ENCODE measurements at regions not wholly inside any gene's neighbourhood (a gene's known extent, or its start where the extent isn't known, plus 50 kb on each side); places are given as distances from the start of the nearest gene placed in this dataset.
"Not testable (repeated sequence)": the region's sequence is repeated elsewhere in the genome, so short reads cannot be mapped to it uniquely, and the experiment has no call there.

DNA sequence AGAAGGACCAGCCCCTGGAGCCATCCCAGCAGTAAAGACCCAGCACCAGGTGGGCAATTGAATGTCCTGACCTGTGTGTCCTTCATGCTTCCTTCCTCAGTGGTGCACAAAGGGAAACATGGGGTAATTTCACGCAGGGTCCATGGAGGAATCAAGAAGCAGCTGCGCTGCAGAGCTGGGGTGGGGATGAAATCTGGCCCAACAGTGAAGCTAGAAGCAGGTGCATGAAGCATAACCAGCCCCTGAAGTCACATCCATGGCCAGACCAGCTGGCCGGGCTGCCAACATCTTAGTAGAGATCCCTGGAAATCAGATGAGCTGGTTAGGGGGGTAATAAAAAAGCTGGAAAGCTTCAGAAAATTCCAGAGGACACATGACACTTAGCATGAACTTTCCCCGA is 646.7 kb upstream of the DEFB115 start:
- DNase-seq (ENCODE audit: low spot score), result no peak
- TF ChIP-seq CTCF (IDR thresholded peaks at IDR 0.05; ENCODE audit: borderline replicate concordance, control extremely low read depth, extremely low read depth, insufficient read depth, missing control alignments), result no peak
- in situ Hi-C loops (cut with MboI; ENCODE audit: low sequenced_read_pairs, unreplicated experiment), result no loop called here

DNA sequence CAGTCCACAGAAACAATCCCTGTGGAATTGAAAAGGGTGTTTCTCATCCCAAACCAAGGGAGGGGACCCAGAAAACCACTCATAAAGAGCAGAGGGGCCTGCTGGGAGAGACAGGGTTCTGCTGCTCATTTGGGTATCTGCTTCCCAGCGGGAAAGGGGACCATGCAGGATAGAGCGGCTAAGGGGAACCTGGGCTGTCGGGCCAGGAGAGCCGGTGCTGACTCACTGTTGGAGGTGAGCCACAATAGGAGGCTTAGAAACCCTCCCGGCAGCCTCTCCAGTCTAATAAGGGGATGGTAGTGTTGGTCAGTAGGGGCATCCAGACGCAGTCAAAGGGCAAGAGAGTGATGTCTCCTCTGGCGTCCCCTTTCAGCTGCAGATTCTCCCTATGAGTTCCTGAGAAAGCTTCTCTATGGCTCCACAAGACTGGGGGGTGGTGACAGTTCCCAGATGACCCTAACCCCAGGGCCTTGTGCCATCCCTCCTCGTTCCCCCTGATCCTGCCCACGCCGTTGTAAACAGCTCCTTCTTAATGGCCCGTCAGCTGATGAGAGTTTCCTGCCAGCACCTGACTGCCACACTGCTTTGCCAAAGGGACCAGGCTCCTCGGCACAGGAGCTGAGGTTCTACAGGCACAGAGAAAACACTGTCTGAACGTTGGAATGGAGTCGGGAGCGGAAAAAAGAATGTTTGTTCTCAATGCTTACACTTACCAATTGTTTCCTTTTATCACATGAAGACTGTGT is 646.1 kb upstream of the DEFB115 start:
- DNase-seq (ENCODE audit: low spot score), result no peak
- no peak for TF ChIP-seq CTCF (IDR thresholded peaks at IDR 0.05; ENCODE audit: borderline replicate concordance, control extremely low read depth, extremely low read depth, insufficient read depth, missing control alignments)
- in situ Hi-C loops (cut with MboI; ENCODE audit: low sequenced_read_pairs, unreplicated experiment), result no loop called here

GRCh38 chr20:30612344-30612743 is 645.1 kb upstream of the DEFB115 start:
- DNase-seq (ENCODE audit: low spot score), result no peak
- in situ Hi-C loops (cut with MboI; ENCODE audit: low sequenced_read_pairs, unreplicated experiment), result no loop called here

GRCh38 chr20:30621346-30621745 is 636.1 kb upstream of the DEFB115 start:
- DNase-seq (ENCODE audit: low spot score); in situ Hi-C loops (cut with MboI; ENCODE audit: low sequenced_read_pairs, unreplicated experiment): not testable (repeated sequence)

More at GRCh38 chr20:30612344-30612743, 645.1 kb upstream of the DEFB115 start:
- no peak for TF ChIP-seq CTCF (IDR thresholded peaks at IDR 0.05; ENCODE audit: borderline replicate concordance, control extremely low read depth, extremely low read depth, insufficient read depth, missing control alignments)

DNA sequence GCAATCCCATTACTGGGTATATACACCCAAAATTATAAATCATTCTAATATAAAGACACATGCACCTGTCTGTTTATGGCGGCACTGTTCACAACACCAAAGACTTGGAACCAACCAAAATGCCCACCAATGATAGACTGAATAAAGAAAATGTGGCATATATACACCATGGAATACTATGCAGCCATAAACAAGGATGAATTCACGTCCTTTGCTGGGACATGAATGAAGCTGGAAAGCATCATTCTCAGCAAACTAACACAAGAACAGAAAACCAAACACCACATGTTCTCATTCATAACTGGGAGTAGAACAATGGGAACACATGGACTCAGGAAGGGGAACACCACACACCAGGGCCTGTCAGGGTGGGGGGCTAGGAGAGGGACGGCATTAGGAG is 633.2 kb upstream of the DEFB115 start:
- in situ Hi-C loops (cut with MboI; ENCODE audit: low sequenced_read_pairs, unreplicated experiment); DNase-seq (ENCODE audit: low spot score): not testable (repeated sequence)

GRCh38 chr20:30629376-30629775 is 628.1 kb upstream of the DEFB115 start:
- in situ Hi-C loops (cut with MboI; ENCODE audit: low sequenced_read_pairs, unreplicated experiment); DNase-seq (ENCODE audit: low spot score): not testable (repeated sequence)

- in situ Hi-C loops (cut with MboI; ENCODE audit: low sequenced_read_pairs, unreplicated experiment), result no loop called here
- no peak for DNase-seq (ENCODE audit: low spot score)
- no peak for TF ChIP-seq CTCF (IDR thresholded peaks at IDR 0.05; ENCODE audit: borderline replicate concordance, control extremely low read depth, extremely low read depth, insufficient read depth, missing control alignments)
These were observed 626.7 kb upstream of the DEFB115 start for GRCh38 chr20:30630761-30631160.

- in situ Hi-C loops (cut with MboI; ENCODE audit: low sequenced_read_pairs, unreplicated experiment); DNase-seq (ENCODE audit: low spot score): not testable (repeated sequence)
These were observed 626.1 kb upstream of the DEFB115 start for GRCh38 chr20:30631261-30631789.

DNA sequence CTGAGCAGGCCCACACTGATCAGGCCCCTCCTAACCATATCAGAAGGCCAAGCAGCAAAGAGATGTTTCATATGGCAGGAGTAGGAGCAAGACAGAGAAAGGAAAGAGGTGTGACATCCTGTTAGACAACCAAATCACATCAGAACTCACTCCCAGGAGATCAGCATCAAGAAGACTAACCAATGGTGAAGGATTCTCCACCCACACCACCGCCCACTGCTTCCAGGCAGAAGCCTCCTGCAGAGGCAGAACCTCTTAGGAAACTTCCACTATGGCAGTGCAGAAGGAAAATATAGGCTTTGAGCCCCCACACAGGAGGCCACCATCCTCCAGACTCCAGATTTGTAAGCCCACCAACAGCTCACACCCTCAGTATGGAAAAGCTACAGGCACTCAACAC is 624.7 kb upstream of the DEFB115 start:
- in situ Hi-C loops (cut with MboI; ENCODE audit: low sequenced_read_pairs, unreplicated experiment); DNase-seq (ENCODE audit: low spot score): not testable (repeated sequence)

DNA sequence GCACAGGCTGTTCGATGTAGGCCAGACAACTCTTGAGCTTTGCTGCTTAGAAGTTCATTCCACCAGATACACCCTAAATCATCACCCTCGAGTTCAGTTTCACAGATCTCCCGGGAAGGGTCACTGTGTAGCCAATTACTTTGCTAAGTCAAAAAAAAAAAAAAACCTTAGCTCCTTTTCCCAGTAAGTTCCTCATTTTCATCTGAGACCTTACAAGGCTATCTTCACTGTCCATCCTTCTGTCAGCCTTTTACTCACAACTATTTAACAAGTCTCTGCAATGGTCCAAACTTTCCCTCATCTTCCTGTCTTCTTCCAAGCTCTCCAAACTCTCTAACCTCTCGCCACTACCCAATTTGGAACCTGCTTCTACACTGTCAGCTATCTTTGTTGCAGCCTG is 615.9 kb upstream of the DEFB115 start:
- in situ Hi-C loops (cut with MboI; ENCODE audit: low sequenced_read_pairs, unreplicated experiment); DNase-seq (ENCODE audit: low spot score): not testable (repeated sequence)

- in situ Hi-C loops (cut with MboI; ENCODE audit: low sequenced_read_pairs, unreplicated experiment), result not testable (repeated sequence)
These were observed 596.5 kb upstream of the DEFB115 start for GRCh38 chr20:30660982-30661381.

DNA sequence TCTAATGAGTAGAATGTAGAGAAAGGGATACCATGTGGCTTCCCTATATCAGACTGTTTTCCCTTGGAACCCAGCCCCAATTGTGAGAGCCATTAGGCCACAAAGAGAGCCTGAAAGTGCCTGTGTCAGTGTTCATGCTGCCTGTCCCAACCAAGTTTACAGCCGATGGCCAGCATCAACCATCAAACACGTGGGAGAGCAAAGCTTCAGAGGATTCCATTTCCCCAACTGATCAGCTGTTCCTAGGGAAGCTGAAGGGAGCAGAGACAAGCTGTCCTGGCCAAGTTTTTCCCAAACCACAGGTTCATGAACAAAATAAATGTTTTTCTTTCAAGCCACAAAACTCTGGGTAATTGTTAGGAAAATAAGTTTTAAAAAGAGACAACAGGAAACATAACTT is 589.0 kb upstream of the DEFB115 start:
- DNase-seq (ENCODE audit: low spot score); in situ Hi-C loops (cut with MboI; ENCODE audit: low sequenced_read_pairs, unreplicated experiment): not testable (repeated sequence)

More at GRCh38 chr20:30660982-30661381, 596.5 kb upstream of the DEFB115 start:
- DNase-seq (ENCODE audit: low spot score), result not testable (repeated sequence)

- in situ Hi-C loops (cut with MboI; ENCODE audit: low sequenced_read_pairs, unreplicated experiment); DNase-seq (ENCODE audit: low spot score): not testable (repeated sequence)
These were observed 588.0 kb upstream of the DEFB115 start for GRCh38 chr20:30669330-30670029.
